ENCODE measurements at regions not wholly inside any gene's neighbourhood (a gene's known extent, or its start where the extent isn't known, plus 50 kb on each side); places are given as distances from the start of the nearest gene placed in this dataset.

- no peak overlapping the region for H3K27ac ChIP-seq
- TF ChIP-seq CTCF (conservative IDR thresholded peaks at IDR 0.05) (no peak), ZFX (IDR thresholded peaks at IDR 0.05) (no peak)
These were observed 93.3 kb downstream of the RCN1 start for GRCh38 chr11:32184041-32184722.

GRCh38 chr11:32184723-32185376, 94.0 kb downstream of the RCN1 start:
- TF ChIP-seq CTCF (conservative IDR thresholded peaks at IDR 0.05): no peak
- TF ChIP-seq ZFX (IDR thresholded peaks at IDR 0.05): no peak
- no peak overlapping the region for H3K27ac ChIP-seq

- H3K27ac ChIP-seq: no peak overlapping the region
- no peak for TF ChIP-seq ZFX (IDR thresholded peaks at IDR 0.05)
- no peak for TF ChIP-seq CTCF (conservative IDR thresholded peaks at IDR 0.05)
These were observed 95.2 kb downstream of the RCN1 start for GRCh38 chr11:32186118-32186517.

- no peak overlapping the region for H3K27ac ChIP-seq
- no peak for TF ChIP-seq CTCF (conservative IDR thresholded peaks at IDR 0.05)
- no peak for TF ChIP-seq ZFX (IDR thresholded peaks at IDR 0.05)
These were observed 96.2 kb downstream of the RCN1 start for GRCh38 chr11:32187111-32187510.

GRCh38 chr11:32188785-32189184, 97.9 kb downstream of the RCN1 start:
- TF ChIP-seq CTCF (conservative IDR thresholded peaks at IDR 0.05) (peak; percentile 38), ZFX (IDR thresholded peaks at IDR 0.05) (no peak)
- no peak overlapping the region for H3K27ac ChIP-seq

GRCh38 chr11:32196137-32196536, 105.3 kb downstream of the RCN1 start:
- no peak overlapping the region for H3K27ac ChIP-seq
- TF ChIP-seq CTCF (conservative IDR thresholded peaks at IDR 0.05) (no peak), ZFX (IDR thresholded peaks at IDR 0.05) (no peak)

- TF ChIP-seq CTCF (conservative IDR thresholded peaks at IDR 0.05) (no peak), ZFX (IDR thresholded peaks at IDR 0.05) (no peak)
- no peak overlapping the region for H3K27ac ChIP-seq
These were observed 107.2 kb downstream of the RCN1 start for GRCh38 chr11:32198053-32198452.

Measured in C4-2B (cell line).